Stimulated activated CD8-positive, alpha-beta memory T cell treated with anti-CD3 and anti-CD28 coated beads, Interleukin-15, amount 100 ng/mL, for 48 hours (primary cell): ENCODE measurements at regions not wholly inside any gene's neighbourhood (a gene's known extent, or its start where the extent isn't known, plus 50 kb on each side); places are given as distances from the start of the nearest gene placed in this dataset.
"Not testable (repeated sequence)": the region's sequence is repeated elsewhere in the genome, so short reads cannot be mapped to it uniquely, and the experiment has no call there.

Source experiments
- DNase-seq, 2 donors: peaks; one replicate each; pipeline ENCODE4 v3.0.0-alpha.2; 2020; ENCODE audit warnings: low read depth in 2 of 2

- no peak for DNase-seq
Measured at GRCh38 chr11:134978388-134979088, 566.5 kb upstream of the B3GAT1 start.

DNA sequence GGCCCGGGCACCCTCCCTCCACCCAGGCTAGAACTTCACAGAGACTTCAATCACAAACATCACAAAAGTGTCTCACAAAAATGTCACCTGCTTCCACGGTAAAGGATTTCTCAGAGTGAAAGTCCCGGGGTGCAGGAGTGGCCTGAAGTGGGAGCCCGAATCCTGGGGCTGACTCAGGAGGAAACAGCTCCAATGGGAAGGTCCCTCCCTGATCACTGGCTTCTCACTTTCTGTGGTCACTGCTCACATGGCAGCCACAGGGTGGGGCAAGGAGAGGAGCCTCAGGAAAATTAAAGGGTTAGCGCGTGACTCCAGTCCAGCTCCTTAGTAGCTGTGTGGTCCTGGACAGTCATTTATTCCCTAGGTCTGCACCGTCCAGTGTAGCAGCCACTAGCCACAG lies 564.5 kb upstream of the B3GAT1 start:
- no peak for DNase-seq

DNA sequence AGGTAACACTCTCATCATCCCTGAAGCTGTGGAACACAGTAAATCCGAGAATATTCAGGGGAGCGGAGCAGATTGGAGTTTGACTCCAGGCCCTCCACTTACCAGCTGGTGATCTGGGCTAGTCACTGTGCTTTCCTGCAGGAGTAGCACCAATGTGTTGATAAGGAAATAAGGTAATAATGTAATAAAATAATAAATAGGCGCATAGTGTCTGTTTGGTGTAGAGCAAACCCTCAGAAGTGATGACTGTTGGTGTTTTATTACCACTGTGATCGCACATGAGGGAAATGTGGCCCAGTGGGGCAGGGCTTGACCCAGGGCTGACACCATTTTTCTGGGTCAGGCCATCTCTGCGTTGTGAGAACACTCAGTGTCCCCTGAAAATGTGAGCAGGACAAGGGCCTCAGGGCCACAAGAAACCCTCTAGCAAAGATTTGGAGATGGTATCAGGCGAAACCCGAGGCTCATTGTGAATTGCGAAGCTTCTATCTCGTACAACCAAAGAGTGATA lies 563.9 kb upstream of the B3GAT1 start:
- no peak for DNase-seq

- DNase-seq, result no peak
Measured at GRCh38 chr11:134973801-134974200, 561.8 kb upstream of the B3GAT1 start.

DNA sequence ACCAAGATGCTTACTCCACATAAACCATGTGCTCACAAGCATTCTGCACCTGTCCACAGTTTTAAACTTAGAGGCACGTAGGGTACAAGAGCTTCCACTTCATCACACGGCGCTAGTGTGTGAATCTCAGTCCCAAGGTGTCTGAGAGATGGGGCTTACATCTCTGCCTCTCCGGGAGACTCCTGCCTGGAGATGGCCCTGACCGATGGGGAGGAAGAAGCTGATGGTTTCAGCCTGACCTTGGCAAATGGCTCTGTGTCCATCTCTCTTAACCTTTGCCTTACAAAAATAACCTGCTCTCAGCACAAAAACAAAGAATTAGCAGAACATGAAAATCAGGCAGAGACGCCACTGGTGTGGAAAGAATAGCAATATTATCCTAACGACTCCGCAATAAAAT lies 559.3 kb upstream of the B3GAT1 start:
- DNase-seq, result no peak

DNA sequence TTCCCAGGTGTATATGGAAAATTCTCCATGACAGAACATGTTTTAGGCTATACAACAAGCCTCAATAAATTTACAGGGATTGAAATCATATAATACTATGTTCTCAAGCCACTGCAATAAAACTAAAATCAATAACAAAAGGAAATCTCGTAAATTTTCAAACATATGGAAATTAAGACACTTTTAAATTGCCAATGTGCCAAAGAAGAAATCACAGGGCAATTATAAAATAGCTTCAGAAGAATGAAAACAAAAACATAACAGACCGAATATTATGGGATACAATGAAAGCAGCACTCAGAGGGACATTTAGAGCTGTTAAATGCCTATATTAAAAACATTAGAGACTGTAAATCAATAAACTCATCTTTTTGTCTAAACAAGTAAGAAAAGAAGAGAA lies 555.7 kb upstream of the B3GAT1 start:
- no peak for DNase-seq

DNA sequence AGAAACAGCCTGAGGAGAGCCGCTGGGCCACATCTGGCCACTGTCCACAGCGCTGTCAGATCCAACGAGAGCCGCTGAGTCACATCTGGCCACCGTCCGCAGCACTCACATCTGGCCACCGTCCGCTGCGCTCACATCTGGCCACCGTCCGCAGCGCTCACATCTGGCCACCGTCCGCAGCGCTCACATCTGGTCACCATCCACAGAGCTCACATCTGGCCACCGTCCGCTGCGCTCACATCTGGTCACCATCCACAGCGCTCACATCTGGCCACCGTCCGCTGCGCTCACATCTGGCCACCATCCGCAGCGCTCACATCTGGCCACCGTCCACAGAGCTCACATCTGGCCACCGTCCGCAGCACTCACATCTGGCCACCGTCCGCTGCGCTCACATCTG lies 549.3 kb upstream of the B3GAT1 start:
- DNase-seq, result not testable (repeated sequence)

DNA sequence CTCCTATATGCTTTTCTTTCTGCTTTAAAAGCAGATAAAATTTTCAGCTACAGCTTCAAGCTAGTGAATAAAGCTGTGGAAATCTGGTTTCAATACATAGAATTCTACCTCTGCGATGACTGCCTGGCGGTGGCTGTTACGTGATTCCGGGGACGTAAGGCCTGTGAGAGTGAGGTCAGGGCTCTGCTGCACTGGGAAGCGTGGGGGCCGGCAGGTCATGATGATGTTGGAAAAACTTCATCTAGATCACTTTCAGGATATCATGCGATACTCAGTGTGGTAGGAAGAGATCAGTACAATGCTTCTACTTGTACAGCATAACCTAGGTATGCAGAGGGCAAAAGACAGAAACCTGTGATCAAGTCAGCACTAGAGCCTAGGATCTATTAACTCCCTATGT lies 546.8 kb upstream of the B3GAT1 start:
- DNase-seq, result no peak

DNA sequence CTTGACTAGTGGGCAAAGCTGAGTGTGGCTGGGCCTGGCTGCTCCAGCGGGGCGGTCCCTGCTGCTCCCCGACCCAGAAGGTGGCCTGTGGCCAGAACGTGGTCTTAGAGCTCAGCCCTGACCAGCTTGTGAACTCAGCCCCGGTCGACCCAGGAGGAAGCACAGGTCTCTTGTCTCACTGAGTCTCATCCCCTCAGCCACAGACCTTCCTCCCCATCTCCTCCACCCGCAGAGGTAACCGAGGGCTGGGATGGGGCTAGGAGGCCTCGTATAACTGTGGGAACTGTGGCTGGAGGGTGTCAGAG lies 546.2 kb upstream of the B3GAT1 start:
- DNase-seq, result no peak

DNA sequence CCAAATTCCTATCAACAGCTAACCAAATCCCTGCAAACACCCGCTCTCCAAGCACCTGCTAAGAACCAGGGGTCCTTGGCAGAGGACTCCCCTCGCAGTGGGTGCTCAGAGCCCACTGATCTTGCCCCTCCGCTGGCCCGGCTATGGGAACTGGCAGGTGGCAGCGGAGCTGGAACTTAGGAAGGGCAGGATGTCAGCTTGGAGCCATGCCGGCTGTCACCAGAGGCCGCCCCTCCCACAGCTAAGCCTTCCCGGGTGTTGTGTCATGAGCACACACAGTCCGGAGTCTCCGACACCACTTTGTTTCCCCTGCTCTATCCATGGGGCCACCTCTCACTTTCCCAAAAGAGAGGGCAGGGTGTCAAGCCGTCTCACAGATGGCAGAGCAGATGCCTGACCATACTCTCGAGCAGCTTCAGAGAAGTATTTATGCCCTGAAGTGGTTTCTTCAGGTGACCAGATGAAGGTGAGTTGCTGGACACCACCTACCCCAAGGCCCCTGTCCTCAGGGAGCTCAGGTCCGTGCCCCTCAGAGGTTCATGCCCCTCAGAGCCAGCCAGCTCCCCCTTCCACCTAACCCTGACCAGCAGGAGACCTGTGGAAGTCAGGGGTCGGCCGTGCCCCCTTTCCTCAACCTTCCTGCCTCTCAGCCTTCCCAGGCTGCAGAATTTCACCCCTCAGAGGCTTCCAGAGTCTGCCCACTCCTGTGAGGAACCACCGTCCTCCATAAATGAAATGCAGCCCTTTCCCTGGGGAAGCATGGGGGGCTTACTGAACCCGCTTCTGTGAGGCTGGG lies 545.7 kb upstream of the B3GAT1 start:
- no peak for DNase-seq

- no peak for DNase-seq
Measured at GRCh38 chr11:134956450-134957210, 544.6 kb upstream of the B3GAT1 start.

GRCh38 chr11:134955970-134956369 lies 543.9 kb upstream of the B3GAT1 start:
- not testable (repeated sequence) for DNase-seq

GRCh38 chr11:134955281-134955680 lies 543.2 kb upstream of the B3GAT1 start:
- no peak for DNase-seq

DNA sequence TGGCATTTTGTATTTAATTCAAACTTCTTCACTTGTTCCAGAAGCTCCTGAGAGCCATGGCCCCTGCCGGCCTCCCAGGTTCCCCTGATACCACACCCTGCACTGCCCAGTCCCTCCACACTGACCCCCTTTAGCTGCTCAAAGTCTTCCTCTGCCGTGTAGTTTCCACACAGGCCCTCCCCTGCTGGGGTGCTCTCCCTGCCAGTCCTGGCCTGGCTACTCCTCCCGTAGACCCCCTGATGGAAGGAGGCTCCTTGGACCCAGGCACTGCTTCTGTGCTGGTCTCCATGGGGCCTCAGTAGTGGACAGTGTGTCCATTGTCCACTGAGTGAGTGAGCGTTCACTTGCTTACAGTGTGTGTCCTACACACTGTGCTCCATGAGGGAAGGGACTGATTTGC lies 542.4 kb upstream of the B3GAT1 start:
- DNase-seq, result not testable (repeated sequence)

DNA sequence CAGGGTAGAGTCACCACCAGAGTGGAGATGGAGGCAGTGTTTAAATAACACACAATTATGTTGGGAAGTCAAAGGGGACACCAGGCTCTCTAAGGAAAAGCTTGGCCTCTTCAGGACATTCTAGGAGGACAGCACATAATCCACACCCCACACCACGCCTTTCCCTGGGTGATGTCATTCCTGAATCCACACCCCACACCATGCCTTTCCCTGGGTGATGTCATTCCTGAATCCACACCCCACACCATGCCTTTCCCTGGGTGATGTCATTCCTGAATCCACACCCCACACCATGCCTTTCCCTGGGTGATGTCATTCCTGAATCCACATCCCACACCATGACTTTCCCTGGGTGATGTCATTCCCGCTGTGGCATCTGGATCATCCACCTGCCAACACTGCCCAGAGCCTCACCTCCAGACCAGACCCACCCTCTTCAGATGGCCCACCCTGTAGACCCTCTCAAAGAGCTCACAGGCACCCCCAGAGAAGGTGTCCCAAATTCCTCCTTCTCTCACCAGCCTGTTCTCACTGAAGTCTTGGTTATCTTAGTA lies 541.5 kb upstream of the B3GAT1 start:
- DNase-seq, result not testable (repeated sequence)

GRCh38 chr11:134951305-134951700 lies 539.3 kb upstream of the B3GAT1 start:
- DNase-seq, result no peak

- DNase-seq, result no peak
Measured at GRCh38 chr11:134950692-134951304, 538.8 kb upstream of the B3GAT1 start.

GRCh38 chr11:134949121-134950090 lies 537.4 kb upstream of the B3GAT1 start:
- DNase-seq, result no peak

DNA sequence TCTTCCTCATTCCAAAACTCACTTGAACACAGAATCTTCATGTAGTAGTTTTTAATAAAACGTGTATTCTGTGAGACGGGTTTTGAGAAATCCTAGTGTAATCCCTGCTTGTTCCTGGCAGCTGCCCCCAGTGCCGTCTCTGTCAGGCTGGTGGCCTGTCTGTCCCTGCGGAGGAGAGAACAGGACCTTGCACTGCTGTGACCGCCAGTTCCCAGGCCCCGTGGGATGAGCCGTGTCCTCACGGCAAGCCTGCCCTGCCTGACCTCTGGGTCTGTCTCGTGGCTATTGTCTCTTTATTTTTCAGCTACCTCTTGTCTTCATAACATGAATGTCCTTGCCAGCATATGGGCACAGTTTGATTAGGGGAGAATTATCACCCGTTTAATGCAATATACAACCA lies 535.5 kb upstream of the B3GAT1 start:
- DNase-seq, result no peak

DNA sequence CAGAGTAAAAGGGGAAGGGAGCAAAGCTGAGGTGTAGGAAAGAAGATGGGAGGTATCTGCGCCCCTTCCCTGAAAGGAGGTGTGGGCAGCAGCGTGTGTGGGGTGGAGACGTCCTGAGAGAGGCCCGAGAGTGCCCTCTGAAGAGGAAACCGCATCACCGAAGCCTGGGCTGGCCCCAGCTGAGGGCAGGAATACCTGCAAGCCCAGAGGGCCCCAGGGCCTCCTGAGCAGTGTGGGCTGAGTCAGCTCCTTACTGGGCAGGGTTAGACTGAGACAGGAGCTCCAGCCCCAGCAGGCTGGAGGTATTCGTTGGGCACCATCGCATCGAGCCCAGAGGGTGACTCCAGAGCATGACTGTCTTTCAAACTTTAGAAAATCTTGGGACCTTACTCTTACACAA lies 534.0 kb upstream of the B3GAT1 start:
- DNase-seq, result no peak

DNA sequence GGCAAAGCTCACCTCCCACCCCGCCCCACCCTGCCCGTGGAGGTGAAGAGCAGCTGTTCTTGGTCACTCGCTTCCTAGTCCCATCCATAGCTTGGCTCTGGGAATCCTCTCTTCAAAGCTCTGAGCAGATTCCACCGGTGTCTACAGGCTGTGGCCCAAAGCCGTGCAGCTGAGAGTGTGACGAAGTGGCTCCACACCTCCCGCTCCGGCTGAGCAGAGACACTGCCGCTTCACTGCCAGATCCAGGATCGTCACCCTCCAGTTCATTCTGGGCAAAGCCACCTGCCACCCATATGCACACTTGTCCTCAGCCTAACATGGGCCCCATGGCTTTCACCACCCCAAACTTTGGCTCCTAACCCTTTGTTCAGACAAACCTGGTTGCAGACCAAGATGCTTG lies 532.9 kb upstream of the B3GAT1 start:
- no peak for DNase-seq
